ENCODE measurements at regions not wholly inside any gene's neighbourhood (a gene's known extent, or its start where the extent isn't known, plus 50 kb on each side); places are given as distances from the start of the nearest gene placed in this dataset.

- TF ChIP-seq POLR2AphosphoS5 (IDR thresholded peaks at IDR 0.05) (no peak), POLR2A (IDR thresholded peaks at IDR 0.05) (no peak)
These were observed 378.5 kb downstream of the PLPP3 start for GRCh38 chr1:56200896-56201295.
